Heart left ventricle (tissue), 13 donors: ENCODE measurements at regions not wholly inside any gene's neighbourhood (a gene's known extent, or its start where the extent isn't known, plus 50 kb on each side); places are given as distances from the start of the nearest gene placed in this dataset.

Experiments
- POLR2A ChIP-seq, 2 donors: fragments of 450-650 bp; IDR thresholded peaks; one replicate each; pipeline ENCODE4 v1.6.1; 2017; ENCODE audit warnings: antibody characterized with exemption in 2 of 2, mild to moderate bottlenecking in 2 of 2, moderate library complexity in 2 of 2
- TF ChIP-seq, protein P1 (sequence below), 12 donors: fragments of 200-600 bp; sonication (generic) in 4 of 12; IDR thresholded peaks; one replicate each; pipeline versions ENCODE4 v1.5.0 to v1.8.0; 2018 to 2022; ENCODE audit warnings: antibody characterized with exemption in 12 of 12, mild to moderate bottlenecking in 5 of 12
- donor health status: ischemic (EF 13 %, LVEDD 7.1; RV severe dilation, severe dysfunction).
- donor health status: DM: no; HTN: yes; CAD: no.
- donor health status: DM: no; HTN: no; CAD: no.
- donor health status: ischemic (EF 25% LVEDD 6.9; RV normal size, moderate dysfunction).
- donor health status: ischemic (EF 25% LVEDD 5.7; RV mildly dilated, moderate dysfunction).
- donor health status: ischemic (EF 35%, LVEDD 5.7; RV mildly dilated, moderate dysfunction).
- donor health status: nonischemic (EF 11% LVEDD 7.7; RV severe dilation, severe dysfunction).
- donor health status: DM: yes; HTN: yes; CAD: no.
- donor health status: PGD.
- donor health status: ischemic (EF 29% LVEDD 5.4; RV normal size, mild dysfunction).
- donor health status: nonischemic (EF 23%, LVEDD 6.1; RV moderate dilation, normal function).

DNA sequence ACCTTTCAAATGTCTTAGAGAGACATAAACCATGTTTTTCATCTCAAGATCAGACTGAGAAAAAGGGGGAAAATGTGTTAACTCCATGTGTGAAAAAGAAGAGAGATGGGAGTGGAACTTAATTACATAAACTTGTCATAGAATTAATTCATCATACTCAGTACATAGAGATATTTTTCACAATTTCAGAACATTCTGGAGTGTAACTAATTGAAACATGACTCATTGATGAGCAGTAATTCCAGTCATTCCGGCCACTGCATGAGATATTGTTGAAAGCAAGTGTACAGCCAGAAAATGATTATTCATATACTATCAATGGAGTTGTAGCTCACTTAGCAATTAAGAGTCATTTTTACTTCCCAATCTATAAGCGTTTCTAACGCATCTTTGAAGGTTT, 739.3 kb downstream of the LTN1 start:
- no peak for TF ChIP-seq POLR2A (IDR thresholded peaks at IDR 0.05)
- TF ChIP-seq, protein P1, sequence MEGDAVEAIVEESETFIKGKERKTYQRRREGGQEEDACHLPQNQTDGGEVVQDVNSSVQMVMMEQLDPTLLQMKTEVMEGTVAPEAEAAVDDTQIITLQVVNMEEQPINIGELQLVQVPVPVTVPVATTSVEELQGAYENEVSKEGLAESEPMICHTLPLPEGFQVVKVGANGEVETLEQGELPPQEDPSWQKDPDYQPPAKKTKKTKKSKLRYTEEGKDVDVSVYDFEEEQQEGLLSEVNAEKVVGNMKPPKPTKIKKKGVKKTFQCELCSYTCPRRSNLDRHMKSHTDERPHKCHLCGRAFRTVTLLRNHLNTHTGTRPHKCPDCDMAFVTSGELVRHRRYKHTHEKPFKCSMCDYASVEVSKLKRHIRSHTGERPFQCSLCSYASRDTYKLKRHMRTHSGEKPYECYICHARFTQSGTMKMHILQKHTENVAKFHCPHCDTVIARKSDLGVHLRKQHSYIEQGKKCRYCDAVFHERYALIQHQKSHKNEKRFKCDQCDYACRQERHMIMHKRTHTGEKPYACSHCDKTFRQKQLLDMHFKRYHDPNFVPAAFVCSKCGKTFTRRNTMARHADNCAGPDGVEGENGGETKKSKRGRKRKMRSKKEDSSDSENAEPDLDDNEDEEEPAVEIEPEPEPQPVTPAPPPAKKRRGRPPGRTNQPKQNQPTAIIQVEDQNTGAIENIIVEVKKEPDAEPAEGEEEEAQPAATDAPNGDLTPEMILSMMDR (IDR thresholded peaks at IDR 0.05), result no peak
